ENCODE measurements at regions not wholly inside any gene's neighbourhood (a gene's known extent, or its start where the extent isn't known, plus 50 kb on each side); places are given as distances from the start of the nearest gene placed in this dataset.

DNA sequence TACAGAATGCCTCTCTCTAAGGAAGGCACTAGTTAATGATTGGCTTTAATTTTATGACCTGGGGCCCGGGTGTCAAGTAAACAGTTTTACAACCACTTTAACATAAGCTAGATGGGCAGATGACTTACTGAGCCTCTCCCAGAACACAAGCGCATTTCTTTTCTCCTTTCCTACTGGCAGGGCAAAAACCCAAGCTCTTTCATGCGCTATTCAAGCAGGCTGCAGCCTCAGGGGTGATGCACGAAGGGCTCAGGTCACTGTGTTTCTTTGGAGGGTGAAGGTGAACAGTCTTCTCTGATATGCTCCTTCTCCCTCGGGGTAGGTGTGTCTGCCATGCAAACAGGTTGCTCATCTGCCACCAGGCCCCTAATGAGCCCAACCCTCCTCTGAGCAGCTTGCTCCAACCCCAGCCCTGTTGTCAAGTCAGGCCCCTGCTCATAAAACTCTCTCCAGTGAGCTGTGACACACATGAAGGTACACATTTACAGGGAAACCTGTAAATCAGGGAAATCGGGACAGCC, 73.5 kb upstream of the CDH4 start:
- Histone ChIP-seq H3K27me3 (ENCODE audit: control insufficient read depth, insufficient read depth, low read length) (peaks cover 5% of the 10 kb centered on the region), H3K36me3 (ENCODE audit: control insufficient read depth, insufficient read depth, low read length) (no peaks in the 10 kb centered on the region), H3K4me3 (ENCODE audit: low read depth in 2 of 2, low read length in 2 of 2) (no peak overlapping the region), H3K27ac (ENCODE audit: low read length) (no peak overlapping the region), H3K9me3 (ENCODE audit: control insufficient read depth, insufficient read depth, low read depth, low read length) (no peaks in the 10 kb centered on the region), H3K4me1 (ENCODE audit: control insufficient read depth, insufficient read depth, low read length) (no peaks in the 10 kb centered on the region)
- POLR2A ChIA-PET: no interaction called here
- ATAC-seq: no peak
- in situ Hi-C loops (cut with HindIII; ENCODE audit: low pct_unique_long_range_greater_than_20kb, low sequenced_read_pairs): no loop called here
- intact Hi-C loops (cut with micrococcal nuclease; ENCODE audit: unreplicated experiment): no loop called here
- TF ChIP-seq CTCF (IDR thresholded peaks at IDR 0.05): no peak
- no peak for TF ChIP-seq SIN3A (IDR thresholded peaks at IDR 0.05; ENCODE audit: borderline replicate concordance, insufficient read depth, low read depth, low read length)
- TF ChIP-seq POLR2AphosphoS5 (IDR thresholded peaks at IDR 0.05; ENCODE audit: low read depth, low read length): no peak
- TF ChIP-seq, protein P1, sequence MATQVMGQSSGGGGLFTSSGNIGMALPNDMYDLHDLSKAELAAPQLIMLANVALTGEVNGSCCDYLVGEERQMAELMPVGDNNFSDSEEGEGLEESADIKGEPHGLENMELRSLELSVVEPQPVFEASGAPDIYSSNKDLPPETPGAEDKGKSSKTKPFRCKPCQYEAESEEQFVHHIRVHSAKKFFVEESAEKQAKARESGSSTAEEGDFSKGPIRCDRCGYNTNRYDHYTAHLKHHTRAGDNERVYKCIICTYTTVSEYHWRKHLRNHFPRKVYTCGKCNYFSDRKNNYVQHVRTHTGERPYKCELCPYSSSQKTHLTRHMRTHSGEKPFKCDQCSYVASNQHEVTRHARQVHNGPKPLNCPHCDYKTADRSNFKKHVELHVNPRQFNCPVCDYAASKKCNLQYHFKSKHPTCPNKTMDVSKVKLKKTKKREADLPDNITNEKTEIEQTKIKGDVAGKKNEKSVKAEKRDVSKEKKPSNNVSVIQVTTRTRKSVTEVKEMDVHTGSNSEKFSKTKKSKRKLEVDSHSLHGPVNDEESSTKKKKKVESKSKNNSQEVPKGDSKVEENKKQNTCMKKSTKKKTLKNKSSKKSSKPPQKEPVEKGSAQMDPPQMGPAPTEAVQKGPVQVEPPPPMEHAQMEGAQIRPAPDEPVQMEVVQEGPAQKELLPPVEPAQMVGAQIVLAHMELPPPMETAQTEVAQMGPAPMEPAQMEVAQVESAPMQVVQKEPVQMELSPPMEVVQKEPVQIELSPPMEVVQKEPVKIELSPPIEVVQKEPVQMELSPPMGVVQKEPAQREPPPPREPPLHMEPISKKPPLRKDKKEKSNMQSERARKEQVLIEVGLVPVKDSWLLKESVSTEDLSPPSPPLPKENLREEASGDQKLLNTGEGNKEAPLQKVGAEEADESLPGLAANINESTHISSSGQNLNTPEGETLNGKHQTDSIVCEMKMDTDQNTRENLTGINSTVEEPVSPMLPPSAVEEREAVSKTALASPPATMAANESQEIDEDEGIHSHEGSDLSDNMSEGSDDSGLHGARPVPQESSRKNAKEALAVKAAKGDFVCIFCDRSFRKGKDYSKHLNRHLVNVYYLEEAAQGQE (IDR thresholded peaks at IDR 0.05; ENCODE audit: insufficient read depth in 1 of 2, low read depth in 2 of 2, low read length in 1 of 2): no peak
- TF ChIP-seq TCF7L2 (IDR thresholded peaks at IDR 0.05; ENCODE audit: low read depth, low read length): no peak
- CTCF ChIA-PET: no interaction called here
- no TSS peak for BruUV-seq (replicated peaks)
- DNase-seq (ENCODE audit: low read depth, low spot score): no peak

DNA sequence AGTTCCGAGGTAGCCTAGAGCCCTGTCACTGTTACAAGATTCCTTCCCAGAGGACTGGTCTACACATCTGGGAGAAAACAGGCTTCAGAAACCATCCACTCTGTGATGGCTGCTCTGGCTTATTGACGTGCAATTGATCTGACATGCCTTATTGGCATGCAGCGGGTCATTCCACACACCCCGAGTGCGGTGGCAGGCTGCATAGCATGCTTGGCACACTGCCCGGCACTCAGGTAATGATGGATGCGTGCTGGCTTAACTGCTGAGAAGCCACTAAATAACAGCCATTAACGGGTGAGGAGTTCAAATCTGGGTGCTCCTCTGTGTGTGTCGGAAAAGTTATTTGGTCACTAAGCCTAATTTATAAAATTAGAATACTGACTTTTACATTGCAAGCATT, 67.9 kb upstream of the CDH4 start:
- no peak overlapping the region for H3K4me3 ChIP-seq (ENCODE audit: low read depth in 2 of 2, low read length in 2 of 2)
- ChIA-PET CTCF (no interaction called here), POLR2A (no interaction called here)
- intact Hi-C loops (cut with micrococcal nuclease; ENCODE audit: unreplicated experiment) (no loop called here), in situ Hi-C loops (cut with HindIII; ENCODE audit: low pct_unique_long_range_greater_than_20kb, low sequenced_read_pairs) (no loop called here)
- ATAC-seq: no peak
- TF ChIP-seq POLR2AphosphoS5 (IDR thresholded peaks at IDR 0.05; ENCODE audit: low read depth, low read length): no peak
- TF ChIP-seq SIN3A (IDR thresholded peaks at IDR 0.05; ENCODE audit: borderline replicate concordance, insufficient read depth, low read depth, low read length): no peak
- TF ChIP-seq, protein P1 (IDR thresholded peaks at IDR 0.05; ENCODE audit: insufficient read depth in 1 of 2, low read depth in 2 of 2, low read length in 1 of 2): no peak
- TF ChIP-seq TCF7L2 (IDR thresholded peaks at IDR 0.05; ENCODE audit: low read depth, low read length): no peak
- TF ChIP-seq CTCF (IDR thresholded peaks at IDR 0.05): no peak
- DNase-seq (ENCODE audit: low read depth, low spot score): no peak
- H3K36me3 ChIP-seq (ENCODE audit: control insufficient read depth, insufficient read depth, low read length): no peaks in the 10 kb centered on the region
- H3K27ac ChIP-seq (ENCODE audit: low read length): no peak overlapping the region
- no peaks in the 10 kb centered on the region for H3K9me3 ChIP-seq (ENCODE audit: control insufficient read depth, insufficient read depth, low read depth, low read length)
- peaks cover 3% of the 10 kb centered on the region; the same call in 1 of the 2 replicates for H3K27me3 ChIP-seq (ENCODE audit: control insufficient read depth, insufficient read depth, low read length)
- no peaks in the 10 kb centered on the region for H3K4me1 ChIP-seq (ENCODE audit: control insufficient read depth, insufficient read depth, low read length)
- BruUV-seq (replicated peaks): no TSS peak

Measured in Panc1 (cell line).